ENCODE measurements at regions not wholly inside any gene's neighbourhood (a gene's known extent, or its start where the extent isn't known, plus 50 kb on each side); places are given as distances from the start of the nearest gene placed in this dataset.

GRCh38 chr18:39661856-39662366 lies 2096.3 kb upstream of the CELF4 start:
- no peak overlapping the region for H2BK20ac ChIP-seq (ENCODE audit: low read length)
- DNase-seq (ENCODE audit: low read depth in 1 of 2, low spot score in 2 of 2) = no peak
- H2BK12ac ChIP-seq (ENCODE audit: low read depth, low read length) = no peak overlapping the region
- POLR2A ChIA-PET (ENCODE audit: partially characterized antibody) = no interaction called here
- H2BK5ac ChIP-seq (ENCODE audit: low read depth, low read length) = no peak overlapping the region
- H3K36me3 ChIP-seq (ENCODE audit: control insufficient read depth in 2 of 4, insufficient read depth in 4 of 4, low read length in 3 of 4) = no peaks in the 10 kb centered on the region
- H3K4me3 ChIP-seq (ENCODE audit: extremely low read depth in 1 of 4, insufficient read depth in 2 of 4, low read depth in 3 of 4, low read length in 4 of 4) = no peak overlapping the region
- peaks cover 0 to 2% of the 10 kb centered on the region in 2 experiments for H4K20me1 ChIP-seq (replicated peaks in 1 of 2; ENCODE audit: control insufficient read depth in 1 of 2, insufficient read depth in 2 of 2, low read length in 2 of 2)
- H3K9me3 ChIP-seq (ENCODE audit: insufficient read depth in 2 of 2, low read depth in 1 of 2, low read length in 1 of 2) = no peaks in the 10 kb centered on the region
- no peaks in the 10 kb centered on the region for H3K23me2 ChIP-seq (ENCODE audit: low read depth, low read length)
- H2AK5ac ChIP-seq (ENCODE audit: low read depth, low read length) = no peak overlapping the region
- H3K4me1 ChIP-seq (replicated peaks in 1 of 4; ENCODE audit: control insufficient read depth in 3 of 4, insufficient read depth in 4 of 4, low read length in 3 of 4) = no peaks in the 10 kb centered on the region
- 0 out of 2 replicates have a peak overlapping the region, but pooled peaks have one; percentile 3 for H4K8ac ChIP-seq (ENCODE audit: extremely low read depth, insufficient read depth, low read length)
- no peaks in the 10 kb centered on the region; a peak in 1 of 4 replicates for H3K79me2 ChIP-seq (ENCODE audit: control insufficient read depth in 1 of 2, insufficient read depth in 2 of 2, low read length in 2 of 2)
- no peak for FAIRE-seq
- no peak overlapping the region for H4K91ac ChIP-seq (replicated peaks; ENCODE audit: insufficient read length, low read length)
- H2AFZ ChIP-seq (ENCODE audit: low read length) = no peak overlapping the region
- no peak overlapping the region for H3K56ac ChIP-seq (replicated peaks; ENCODE audit: insufficient read length, low read depth, low read length)
- no peak overlapping the region for H3K4ac ChIP-seq (replicated peaks; ENCODE audit: insufficient read length, low read depth, low read length)
- H2BK120ac ChIP-seq (replicated peaks; ENCODE audit: low read depth, low read length) = no peak overlapping the region
- H2BK15ac ChIP-seq (ENCODE audit: low read length) = no peak overlapping the region
- no peak overlapping the region for H3K9ac ChIP-seq (replicated peaks in 1 of 4; ENCODE audit: extremely low read depth in 1 of 4, low read depth in 3 of 4, low read length in 3 of 4)
- H3K27ac ChIP-seq (ENCODE audit: low read depth, low read length) = no peak overlapping the region
- H3K27me3 ChIP-seq (replicated peaks in 1 of 4; ENCODE audit: control insufficient read depth in 3 of 4, extremely low read depth in 1 of 4, insufficient read depth in 3 of 4, low read length in 3 of 4) = no peaks in the 10 kb centered on the region
- H3K79me1 ChIP-seq (ENCODE audit: low read depth, low read length) = no peaks in the 10 kb centered on the region
- H3K14ac ChIP-seq (ENCODE audit: insufficient read length) = no peak overlapping the region
- no peak overlapping the region for H3K4me2 ChIP-seq (ENCODE audit: insufficient read depth in 1 of 2, low read depth in 2 of 2, low read length in 2 of 2)
- no peak overlapping the region for H4K5ac ChIP-seq (ENCODE audit: insufficient read length, low read depth, low read length)
- H3K23ac ChIP-seq (ENCODE audit: insufficient read length) = no peak overlapping the region
- WGBS, 2 experiments (ENCODE audit: extremely low coverage in 1 of 2, insufficient coverage in 1 of 2, insufficient read length in 1 of 2, insufficient replicate concordance in 2 of 2, low coverage in 1 of 2, low lambda C conversion rate in 2 of 2, missing lambda C conversion rate in 1 of 2) = 95% methylated on average over 2 of the region's 2 CpGs; no CpG with 5 or more reads in 1 of the 2 experiments
- CTCF ChIA-PET (ENCODE audit: partially characterized antibody) = no interaction called here
- no peak overlapping the region for H3K18ac ChIP-seq (ENCODE audit: extremely low read depth, low read length)
- TF ChIP-seq E2F6 (IDR thresholded peaks at IDR 0.05) (no peak), BACH1 (IDR thresholded peaks at IDR 0.05; ENCODE audit: low read length) (no peak), GTF2F1 (IDR thresholded peaks at IDR 0.05; ENCODE audit: borderline replicate concordance, low read depth, low read length) (no peak), KDM4A (IDR thresholded peaks at IDR 0.05; ENCODE audit: low read depth, low read length, severe bottlenecking) (no peak), YY1 (IDR thresholded peaks at IDR 0.05; ENCODE audit: low read depth, low read length) (no peak), CBX5 (IDR thresholded peaks at IDR 0.05; ENCODE audit: low read depth, low read length) (no peak), CBX8 (IDR thresholded peaks at IDR 0.05; ENCODE audit: borderline replicate concordance, low read depth, low read length) (no peak), SIRT6 (IDR thresholded peaks at IDR 0.05; ENCODE audit: low read length) (no peak), HDAC6 (IDR thresholded peaks at IDR 0.05; ENCODE audit: low read depth, low read length) (no peak), SP4 (IDR thresholded peaks at IDR 0.05; ENCODE audit: low read length) (no peak), RBBP5 (IDR thresholded peaks at IDR 0.05; ENCODE audit: borderline replicate concordance, low read depth, low read length) (no peak), EZH2 (IDR thresholded peaks at IDR 0.05; ENCODE audit: low read depth, low read length, severe bottlenecking) (no peak), BRCA1 (IDR thresholded peaks at IDR 0.05; ENCODE audit: low read depth, low read length) (no peak), ASH2L (IDR thresholded peaks at IDR 0.05; ENCODE audit: low read length) (no peak), JUN (IDR thresholded peaks at IDR 0.05; ENCODE audit: low read depth, low read length) (no peak), TEAD4 (IDR thresholded peaks at IDR 0.05; ENCODE audit: low read depth, low read length) (no peak)

Data from H1 (cell line).